Activated T-helper 2 cell treated with anti-CD3 and anti-CD28 coated beads, Interferon-gamma antibody, Interleukin-2, Interleukin-4, amounts not matched to agents 10 μg/mL and 5 μg/mL and 100 μg/mL, durations not matched to agents 14 hours and 24 hours and 36 hours (primary cell): ENCODE measurements at regions not wholly inside any gene's neighbourhood (a gene's known extent, or its start where the extent isn't known, plus 50 kb on each side); places are given as distances from the start of the nearest gene placed in this dataset.

Experiments
- DNase-seq: peaks from one replicate; pipeline ENCODE4 v3.0.0; 2021; ENCODE audit warnings: low spot score
- H3K27ac Mint-ChIP-seq: one replicate; pipeline ENCODE4 v1.8.0; 2021; ENCODE audit warnings: mixed read lengths
- H3K27me3 Mint-ChIP-seq: one replicate; pipeline ENCODE4 v1.8.0; 2021; ENCODE audit warnings: low read depth, mixed read lengths
- H3K36me3 Mint-ChIP-seq: one replicate; pipeline ENCODE4 v1.8.0; 2021; ENCODE audit warnings: low read depth, mixed read lengths
- H3K4me1 Mint-ChIP-seq: one replicate; pipeline ENCODE4 v1.8.0; 2021; ENCODE audit warnings: low read depth, mixed read lengths
- H3K4me3 Mint-ChIP-seq: one replicate; pipeline ENCODE4 v1.8.0; 2021; ENCODE audit warnings: low read depth, mild to moderate bottlenecking, moderate library complexity, mixed read lengths
- H3K9me3 Mint-ChIP-seq: one replicate; pipeline ENCODE4 v1.8.0; 2021; ENCODE audit warnings: mixed read lengths
- intact Hi-C: fragments of 100-400 bp; cut with micrococcal nuclease; formaldehyde crosslinking; loops from one replicate; pipeline ENCODE4 v1.15.1; 2023

GRCh38 chr10:36946598-36946997 is 178.8 kb upstream of the ANKRD30A start:
- Mint-ChIP-seq H3K9me3 (peaks cover 40% of the 10 kb centered on the region), H3K27me3 (no peaks in the 10 kb centered on the region), H3K4me1 (no peaks in the 10 kb centered on the region), H3K27ac (no peak overlapping the region), H3K36me3 (no peaks in the 10 kb centered on the region), H3K4me3 (no peak overlapping the region)
- DNase-seq = no peak
- intact Hi-C loops = no loop called here

GRCh38 chr10:36943544-36943943 is 181.9 kb upstream of the ANKRD30A start:
- no peaks in the 10 kb centered on the region for H3K36me3 Mint-ChIP-seq
- no peak for DNase-seq
- H3K27me3 Mint-ChIP-seq = no peaks in the 10 kb centered on the region
- intact Hi-C loops = no loop called here
- H3K4me1 Mint-ChIP-seq = no peaks in the 10 kb centered on the region
- no peak overlapping the region for H3K4me3 Mint-ChIP-seq
- H3K9me3 Mint-ChIP-seq = peaks cover 36% of the 10 kb centered on the region
- H3K27ac Mint-ChIP-seq = no peak overlapping the region

GRCh38 chr10:36942616-36943015 is 182.8 kb upstream of the ANKRD30A start:
- H3K9me3 Mint-ChIP-seq = peaks cover 29% of the 10 kb centered on the region
- intact Hi-C loops = no loop called here
- no peaks in the 10 kb centered on the region for H3K36me3 Mint-ChIP-seq
- H3K27me3 Mint-ChIP-seq = no peaks in the 10 kb centered on the region
- no peak overlapping the region for H3K4me3 Mint-ChIP-seq
- DNase-seq = no peak
- no peaks in the 10 kb centered on the region for H3K4me1 Mint-ChIP-seq
- no peak overlapping the region for H3K27ac Mint-ChIP-seq

- intact Hi-C loops = no loop called here
- H3K4me3 Mint-ChIP-seq = no peak overlapping the region
- no peaks in the 10 kb centered on the region for H3K36me3 Mint-ChIP-seq
- no peaks in the 10 kb centered on the region for H3K4me1 Mint-ChIP-seq
- H3K27me3 Mint-ChIP-seq = no peaks in the 10 kb centered on the region
- no peak for DNase-seq
- no peaks in the 10 kb centered on the region for H3K9me3 Mint-ChIP-seq
- H3K27ac Mint-ChIP-seq = no peak overlapping the region
Measured at GRCh38 chr10:36903040-36903439, 222.4 kb upstream of the ANKRD30A start.

GRCh38 chr10:36899652-36900051 is 225.7 kb upstream of the ANKRD30A start:
- no peak overlapping the region for H3K27ac Mint-ChIP-seq
- H3K36me3 Mint-ChIP-seq = no peaks in the 10 kb centered on the region
- H3K4me1 Mint-ChIP-seq = no peaks in the 10 kb centered on the region
- H3K4me3 Mint-ChIP-seq = no peak overlapping the region
- no peaks in the 10 kb centered on the region for H3K27me3 Mint-ChIP-seq
- no peak for DNase-seq
- peaks cover 9% of the 10 kb centered on the region for H3K9me3 Mint-ChIP-seq
- intact Hi-C loops = no loop called here

- no peaks in the 10 kb centered on the region for H3K9me3 Mint-ChIP-seq
- intact Hi-C loops = no loop called here
- H3K27me3 Mint-ChIP-seq = no peaks in the 10 kb centered on the region
- no peaks in the 10 kb centered on the region for H3K36me3 Mint-ChIP-seq
- no peak overlapping the region for H3K27ac Mint-ChIP-seq
- no peak overlapping the region for H3K4me3 Mint-ChIP-seq
- DNase-seq = peak; percentile 13
- H3K4me1 Mint-ChIP-seq = no peaks in the 10 kb centered on the region
Measured at GRCh38 chr10:36888925-36889573, 236.3 kb upstream of the ANKRD30A start.

GRCh38 chr10:36886303-36886891 is 239.0 kb upstream of the ANKRD30A start:
- Mint-ChIP-seq H3K27me3 (no peaks in the 10 kb centered on the region), H3K9me3 (no peaks in the 10 kb centered on the region), H3K4me3 (no peak overlapping the region), H3K27ac (no peak overlapping the region), H3K36me3 (no peaks in the 10 kb centered on the region), H3K4me1 (no peaks in the 10 kb centered on the region)
- intact Hi-C loops = no loop called here
- DNase-seq = no peak

- H3K9me3 Mint-ChIP-seq = no peaks in the 10 kb centered on the region
- intact Hi-C loops = no loop called here
- H3K4me1 Mint-ChIP-seq = no peaks in the 10 kb centered on the region
- H3K36me3 Mint-ChIP-seq = no peaks in the 10 kb centered on the region
- H3K27ac Mint-ChIP-seq = no peak overlapping the region
- DNase-seq = no peak
- no peak overlapping the region for H3K4me3 Mint-ChIP-seq
- no peaks in the 10 kb centered on the region for H3K27me3 Mint-ChIP-seq
Measured at GRCh38 chr10:36885746-36886145, 239.7 kb upstream of the ANKRD30A start.

GRCh38 chr10:36882781-36883180 is 242.6 kb upstream of the ANKRD30A start:
- Mint-ChIP-seq H3K4me3 (no peak overlapping the region), H3K36me3 (no peaks in the 10 kb centered on the region), H3K27me3 (no peaks in the 10 kb centered on the region), H3K4me1 (no peaks in the 10 kb centered on the region), H3K27ac (no peak overlapping the region), H3K9me3 (no peaks in the 10 kb centered on the region)
- no peak for DNase-seq
- intact Hi-C loops = loop anchor here (5.0 kb wide), 1 partner anchor 1245 kb away; no protein-coding TSS in a partner anchor

- no peak for DNase-seq
- intact Hi-C loops = loop anchor here (5.0 kb wide), 1 partner anchor 1244 kb away; no protein-coding TSS in a partner anchor
- Mint-ChIP-seq H3K27me3 (no peaks in the 10 kb centered on the region), H3K27ac (no peak overlapping the region), H3K4me3 (no peak overlapping the region), H3K36me3 (no peaks in the 10 kb centered on the region), H3K9me3 (no peaks in the 10 kb centered on the region), H3K4me1 (no peaks in the 10 kb centered on the region)
Measured at GRCh38 chr10:36880898-36881297, 244.5 kb upstream of the ANKRD30A start.

- intact Hi-C loops = no loop called here
- no peak for DNase-seq
- no peaks in the 10 kb centered on the region for H3K36me3 Mint-ChIP-seq
- no peaks in the 10 kb centered on the region for H3K9me3 Mint-ChIP-seq
- no peaks in the 10 kb centered on the region for H3K4me1 Mint-ChIP-seq
- no peaks in the 10 kb centered on the region for H3K27me3 Mint-ChIP-seq
- H3K4me3 Mint-ChIP-seq = no peak overlapping the region
- no peak overlapping the region for H3K27ac Mint-ChIP-seq
Measured at GRCh38 chr10:36872702-36873393, 252.6 kb upstream of the ANKRD30A start.

GRCh38 chr10:36840788-36841187 is 284.6 kb upstream of the ANKRD30A start:
- peaks cover 17% of the 10 kb centered on the region for H3K9me3 Mint-ChIP-seq
- H3K27me3 Mint-ChIP-seq = no peaks in the 10 kb centered on the region
- no peak overlapping the region for H3K27ac Mint-ChIP-seq
- no peaks in the 10 kb centered on the region for H3K4me1 Mint-ChIP-seq
- no peak for DNase-seq
- H3K4me3 Mint-ChIP-seq = no peak overlapping the region
- intact Hi-C loops = no loop called here
- no peaks in the 10 kb centered on the region for H3K36me3 Mint-ChIP-seq

GRCh38 chr10:36837416-36837815 is 288.0 kb upstream of the ANKRD30A start:
- intact Hi-C loops = no loop called here
- no peak for DNase-seq
- H3K9me3 Mint-ChIP-seq = peaks cover 21% of the 10 kb centered on the region
- H3K4me3 Mint-ChIP-seq = no peak overlapping the region
- H3K4me1 Mint-ChIP-seq = no peaks in the 10 kb centered on the region
- no peaks in the 10 kb centered on the region for H3K36me3 Mint-ChIP-seq
- H3K27ac Mint-ChIP-seq = no peak overlapping the region
- no peaks in the 10 kb centered on the region for H3K27me3 Mint-ChIP-seq
